SU-DHL-6 (cell line): ENCODE measurements at regions not wholly inside any gene's neighbourhood (a gene's known extent, or its start where the extent isn't known, plus 50 kb on each side); places are given as distances from the start of the nearest gene placed in this dataset.

ENCODE experiments used
- H2AFZ ChIP-seq: fragments of 200-600 bp; sonication (generic); 2 replicates; pipeline ENCODE4 v1.6.1; 2014; ENCODE audit warnings: low read depth, mild to moderate bottlenecking, moderate library complexity, mixed read lengths, antibody characterized with exemption, low read length; ENCODE audit not compliant: severe bottlenecking
- H3F3A ChIP-seq: fragments of 200-600 bp; shearing (Covaris generic); 2 replicates; pipeline ENCODE4 v1.6.0; 2016; ENCODE audit warnings: antibody characterized with exemption, mild to moderate bottlenecking; ENCODE audit not compliant: insufficient read depth
- H3K27ac ChIP-seq: fragments of 200-600 bp; sonication (generic); 2 replicates; pipeline ENCODE4 v1.5.1; 2016; ENCODE audit warnings: low read depth, mild to moderate bottlenecking, low read length, moderate library complexity, mixed read lengths
- H3K27me3 ChIP-seq: fragments of 200-600 bp; sonication (generic), shearing (Covaris generic); 2 replicates; pipeline ENCODE4 v1.6.0; 2014; ENCODE audit warnings: mild to moderate bottlenecking, low read length
- H3K36me3 ChIP-seq: fragments of 200-600 bp; sonication (generic); 2 replicates; pipeline ENCODE4 v1.6.1; 2014; ENCODE audit warnings: mild to moderate bottlenecking, low read length, mixed read lengths
- H3K4me2 ChIP-seq: fragments of 300-600, 200-600 bp; shearing (Covaris generic), sonication (generic); 2 replicates; pipeline ENCODE4 v1.6.0; 2014; ENCODE audit warnings: low read length, low read depth, mild to moderate bottlenecking; ENCODE audit not compliant: poor library complexity, severe bottlenecking
- H3K4me3 ChIP-seq: fragments of 200-600 bp; sonication (generic); 2 replicates; pipeline ENCODE4 v1.5.1; 2014; ENCODE audit warnings: antibody characterized with exemption, low read length, mild to moderate bottlenecking, mixed read lengths; ENCODE audit not compliant: insufficient read depth, poor library complexity, severe bottlenecking
- H3K79me2 ChIP-seq: fragments of 200-600 bp; sonication (generic); 2 replicates; pipeline ENCODE4 v1.6.1; 2014; ENCODE audit warnings: mild to moderate bottlenecking, low read length, moderate library complexity; ENCODE audit not compliant: insufficient read depth
- H3K9ac ChIP-seq: fragments of 200-600 bp; sonication (generic); 2 replicates; pipeline ENCODE4 v1.7.0; 2014; ENCODE audit warnings: mild to moderate bottlenecking, low read length
- H3K9me2 ChIP-seq: fragments of 200-600 bp; sonication (generic); replicated peaks from 2 replicates; pipeline ENCODE4 v1.6.1; 2014; ENCODE audit warnings: low read length; ENCODE audit not compliant: insufficient read depth
- H3K9me3 ChIP-seq: fragments of 200-600 bp; sonication (generic); 2 replicates; pipeline ENCODE4 v1.6.1; 2014; ENCODE audit warnings: low read length, mixed read lengths; ENCODE audit not compliant: insufficient read depth
- H4K20me1 ChIP-seq: fragments of 200-600 bp; sonication (generic); 2 replicates; pipeline ENCODE4 v1.6.1; 2014; ENCODE audit warnings: low read depth, mild to moderate bottlenecking, antibody characterized with exemption, low read length, moderate library complexity, mixed read lengths
- CTCF ChIP-seq: fragments of 200-600 bp; sonication (generic); IDR thresholded peaks from one replicate; pipeline ENCODE4 v1.5.1; 2017; ENCODE audit warnings: antibody characterized with exemption, mild to moderate bottlenecking, low read length, moderate library complexity; ENCODE audit not compliant: insufficient read depth, poor library complexity, severe bottlenecking
- EZH2phosphoT487 ChIP-seq: fragments of 200-600 bp; sonication (generic), shearing (Covaris generic); conservative IDR thresholded peaks from 2 replicates; pipeline ENCODE4 v1.6.1; 2018; ENCODE audit warnings: mild to moderate bottlenecking, antibody characterized with exemption, low read length, moderate library complexity, mixed read lengths

GRCh38 chr2:505941-506340 is 171.3 kb downstream of the TMEM18 start:
- TF ChIP-seq EZH2phosphoT487: no peak
- no peaks in the 10 kb centered on the region for H3K9me3 ChIP-seq
- H3K9me2 ChIP-seq: no peaks in the 10 kb centered on the region
- no peak overlapping the region for H3K4me3 ChIP-seq
- no peaks in the 10 kb centered on the region for H3K27me3 ChIP-seq
- no peaks in the 10 kb centered on the region for H4K20me1 ChIP-seq
- H2AFZ ChIP-seq: no peak overlapping the region
- no peaks in the 10 kb centered on the region for H3F3A ChIP-seq
- no peak overlapping the region for H3K4me2 ChIP-seq
- H3K36me3 ChIP-seq: no peaks in the 10 kb centered on the region
- H3K9ac ChIP-seq: no peak overlapping the region
- H3K79me2 ChIP-seq: no peaks in the 10 kb centered on the region
- no peak overlapping the region for H3K27ac ChIP-seq

GRCh38 chr2:503288-503999 is 173.8 kb downstream of the TMEM18 start:
- Histone ChIP-seq H3K27ac (no peak overlapping the region), H3K9me2 (no peaks in the 10 kb centered on the region), H3F3A (no peaks in the 10 kb centered on the region), H3K36me3 (no peaks in the 10 kb centered on the region), H4K20me1 (no peaks in the 10 kb centered on the region), H3K79me2 (no peaks in the 10 kb centered on the region), H3K27me3 (no peaks in the 10 kb centered on the region), H3K4me2 (no peak overlapping the region), H3K9ac (no peak overlapping the region), H3K4me3 (no peak overlapping the region), H3K9me3 (no peaks in the 10 kb centered on the region), H2AFZ (no peak overlapping the region)
- TF ChIP-seq CTCF (no peak), EZH2phosphoT487 (no peak)

GRCh38 chr2:502831-503230 is 174.4 kb downstream of the TMEM18 start:
- no peak overlapping the region for H3K4me3 ChIP-seq
- H3K9ac ChIP-seq: no peak overlapping the region
- H3K27me3 ChIP-seq: no peaks in the 10 kb centered on the region

More at GRCh38 chr2:502831-503230, 174.4 kb downstream of the TMEM18 start:
- no peaks in the 10 kb centered on the region for H3K36me3 ChIP-seq
- H3K9me2 ChIP-seq: no peaks in the 10 kb centered on the region
- no peak overlapping the region for H2AFZ ChIP-seq
- no peaks in the 10 kb centered on the region for H3F3A ChIP-seq
- H4K20me1 ChIP-seq: no peaks in the 10 kb centered on the region
- no peaks in the 10 kb centered on the region for H3K9me3 ChIP-seq
- H3K79me2 ChIP-seq: no peaks in the 10 kb centered on the region
- no peak for TF ChIP-seq CTCF
- no peak for TF ChIP-seq EZH2phosphoT487
- H3K4me2 ChIP-seq: no peak overlapping the region
- no peak overlapping the region for H3K27ac ChIP-seq
